Fibroblast of mammary gland (primary cell): ENCODE measurements at regions not wholly inside any gene's neighbourhood (a gene's known extent, or its start where the extent isn't known, plus 50 kb on each side); places are given as distances from the start of the nearest gene placed in this dataset.

ENCODE experiments used
- DNase-seq: peaks from one replicate; pipeline ENCODE4 v3.0.0-alpha.2; 2010; ENCODE audit warnings: low read depth
- H3K4me3 ChIP-seq: 2 replicates; pipeline ENCODE4 v1.5.1; 2011; ENCODE audit warnings: low read depth, mild to moderate bottlenecking, low read length, moderate library complexity; ENCODE audit not compliant: control insufficient read depth
- TF ChIP-seq, protein P1 (sequence below): conservative IDR thresholded peaks from 2 replicates; pipeline ENCODE4 v1.5.1; 2011; ENCODE audit warnings: low read depth, low read length, inconsistent platforms; ENCODE audit not compliant: control insufficient read depth, insufficient read depth

GRCh38 chr16:13554643-13555042, 365.3 kb upstream of the ERCC4 start:
- TF ChIP-seq, protein P1, sequence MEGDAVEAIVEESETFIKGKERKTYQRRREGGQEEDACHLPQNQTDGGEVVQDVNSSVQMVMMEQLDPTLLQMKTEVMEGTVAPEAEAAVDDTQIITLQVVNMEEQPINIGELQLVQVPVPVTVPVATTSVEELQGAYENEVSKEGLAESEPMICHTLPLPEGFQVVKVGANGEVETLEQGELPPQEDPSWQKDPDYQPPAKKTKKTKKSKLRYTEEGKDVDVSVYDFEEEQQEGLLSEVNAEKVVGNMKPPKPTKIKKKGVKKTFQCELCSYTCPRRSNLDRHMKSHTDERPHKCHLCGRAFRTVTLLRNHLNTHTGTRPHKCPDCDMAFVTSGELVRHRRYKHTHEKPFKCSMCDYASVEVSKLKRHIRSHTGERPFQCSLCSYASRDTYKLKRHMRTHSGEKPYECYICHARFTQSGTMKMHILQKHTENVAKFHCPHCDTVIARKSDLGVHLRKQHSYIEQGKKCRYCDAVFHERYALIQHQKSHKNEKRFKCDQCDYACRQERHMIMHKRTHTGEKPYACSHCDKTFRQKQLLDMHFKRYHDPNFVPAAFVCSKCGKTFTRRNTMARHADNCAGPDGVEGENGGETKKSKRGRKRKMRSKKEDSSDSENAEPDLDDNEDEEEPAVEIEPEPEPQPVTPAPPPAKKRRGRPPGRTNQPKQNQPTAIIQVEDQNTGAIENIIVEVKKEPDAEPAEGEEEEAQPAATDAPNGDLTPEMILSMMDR: no peak
- DNase-seq: no peak
- H3K4me3 ChIP-seq: no peak overlapping the region

DNA sequence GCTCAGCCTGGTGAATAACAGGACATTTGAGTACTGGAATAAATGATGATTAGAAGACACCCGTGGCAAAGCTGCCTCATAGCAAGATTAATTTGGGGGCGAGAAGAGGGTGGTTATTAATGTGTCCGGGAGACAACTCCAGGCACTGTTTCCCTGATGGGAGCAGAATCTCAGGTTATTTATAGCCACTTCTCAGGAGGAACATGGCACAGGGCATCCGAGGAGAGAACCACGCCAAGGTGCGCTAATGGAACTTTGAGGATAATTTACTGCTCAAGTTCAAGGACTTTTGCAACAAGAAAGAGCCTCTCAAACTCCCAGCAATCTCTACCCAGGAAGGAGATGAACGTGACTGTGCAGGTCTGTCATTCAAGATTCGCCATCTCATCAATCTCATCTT, 362.5 kb upstream of the ERCC4 start:
- DNase-seq: no peak
- TF ChIP-seq, protein P1: no peak
- H3K4me3 ChIP-seq: no peak overlapping the region

GRCh38 chr16:13558752-13559151, 361.2 kb upstream of the ERCC4 start:
- DNase-seq: no peak
- TF ChIP-seq, protein P1: no peak
- H3K4me3 ChIP-seq: no peak overlapping the region

GRCh38 chr16:13559624-13560023, 360.3 kb upstream of the ERCC4 start:
- TF ChIP-seq, protein P1: no peak
- no peak for DNase-seq
- no peak overlapping the region for H3K4me3 ChIP-seq

DNA sequence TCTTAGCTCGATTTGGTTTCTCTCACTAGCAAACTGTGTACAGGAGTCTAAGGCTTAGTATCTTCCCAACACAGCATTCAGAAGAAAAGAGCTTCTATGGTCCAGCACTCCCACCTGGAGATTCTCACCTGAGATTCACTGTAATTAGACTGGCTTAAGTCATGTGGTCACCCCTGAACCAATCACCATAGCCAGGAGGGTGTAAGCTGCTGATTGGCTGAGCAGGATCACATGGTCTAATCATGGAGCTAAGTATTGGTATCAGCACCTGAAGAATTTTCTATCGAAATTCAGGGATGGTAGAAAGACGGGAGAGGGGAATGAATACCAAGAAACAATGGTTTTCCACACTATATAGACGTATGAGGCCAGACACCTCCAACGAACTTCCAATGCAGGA, 359.8 kb upstream of the ERCC4 start:
- H3K4me3 ChIP-seq: no peak overlapping the region
- TF ChIP-seq, protein P1: no peak
- no peak for DNase-seq

- TF ChIP-seq, protein P1: no peak
- DNase-seq: no peak
- H3K4me3 ChIP-seq: no peak overlapping the region
Measured at GRCh38 chr16:13561291-13562070, 358.5 kb upstream of the ERCC4 start.
